ENCODE measurements at regions not wholly inside any gene's neighbourhood (a gene's known extent, or its start where the extent isn't known, plus 50 kb on each side); places are given as distances from the start of the nearest gene placed in this dataset.
"Not testable (repeated sequence)": the region's sequence is repeated elsewhere in the genome, so short reads cannot be mapped to it uniquely, and the experiment has no call there.

GRCh38 chr6:771683-772082, 78.7 kb upstream of the EXOC2 start:
- not testable (repeated sequence) for DNase-seq (ENCODE audit: low spot score)

DNA sequence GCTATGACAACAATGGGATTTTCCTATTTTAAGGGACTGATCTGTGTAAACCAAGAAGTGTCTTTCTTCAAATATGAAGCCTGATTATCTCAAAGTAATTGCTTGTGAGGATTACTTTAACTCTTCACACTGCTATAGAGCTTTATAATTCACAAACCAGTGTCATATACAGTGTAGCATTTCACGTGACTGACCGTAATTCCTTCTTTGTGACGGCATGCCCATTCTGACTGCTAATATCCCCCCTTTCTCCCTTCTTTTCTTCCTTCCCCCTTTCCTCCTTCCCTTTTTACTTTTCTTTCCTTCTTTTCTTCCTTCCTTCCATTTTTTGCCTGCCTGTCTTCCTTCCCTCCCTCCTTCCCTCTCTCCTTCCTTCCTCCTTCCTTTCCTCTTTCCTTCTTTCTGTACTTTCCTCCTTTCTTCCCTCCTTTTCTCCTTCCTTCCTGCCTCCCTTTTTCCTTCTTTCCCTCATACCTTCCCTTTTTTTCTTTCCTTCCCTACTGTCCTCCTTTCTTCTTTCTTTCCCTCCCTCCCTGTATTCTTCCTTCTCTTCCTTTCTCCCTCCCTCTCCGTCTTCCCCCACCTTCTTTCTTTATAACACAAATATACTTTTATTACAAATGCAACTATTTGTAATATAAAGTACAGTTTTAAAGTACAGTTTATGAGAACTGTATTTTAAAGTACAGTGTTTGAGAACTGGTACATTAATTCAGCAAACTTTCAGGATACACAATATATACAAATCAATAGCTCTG, 75.0 kb upstream of the EXOC2 start:
- DNase-seq (ENCODE audit: low spot score): no peak

DNA sequence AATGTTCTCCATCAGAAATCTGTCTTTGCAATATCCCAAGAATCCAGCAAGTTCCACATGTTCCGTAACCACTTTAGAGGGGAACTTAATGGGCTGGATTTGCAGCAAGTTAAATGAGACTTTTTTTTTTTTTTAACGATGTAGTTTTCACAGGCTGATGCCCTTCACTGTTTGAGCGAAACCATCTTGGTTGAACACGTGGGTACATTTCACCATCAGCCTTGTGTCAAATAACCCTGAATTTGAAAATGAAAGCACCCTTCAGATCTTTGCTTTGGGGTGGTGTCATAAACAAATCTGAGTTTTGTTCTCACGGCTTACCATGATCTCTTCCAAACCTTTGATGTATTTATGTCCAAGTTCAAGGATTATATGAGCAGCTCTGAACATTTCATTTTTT, 73.7 kb upstream of the EXOC2 start:
- DNase-seq (ENCODE audit: low spot score): peak; percentile 10

DNA sequence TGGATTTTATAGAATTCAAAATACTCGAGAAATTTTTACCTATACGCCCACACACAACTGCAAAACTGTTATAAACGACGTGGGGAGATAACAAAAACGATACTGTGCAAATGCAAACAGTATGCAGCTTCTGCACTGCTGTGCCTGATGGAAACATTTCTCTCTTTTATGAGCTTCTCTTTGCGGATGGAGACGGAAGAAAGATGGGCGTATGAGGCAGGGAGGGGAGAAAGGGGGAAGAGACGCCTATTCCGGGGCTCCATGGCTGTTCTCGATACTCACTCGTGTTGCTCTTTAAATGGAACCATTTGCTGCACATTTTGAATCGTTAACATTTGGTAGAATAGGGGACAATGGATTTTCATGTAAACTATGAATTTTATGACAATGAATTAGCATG, 69.1 kb upstream of the EXOC2 start:
- DNase-seq (ENCODE audit: low spot score): no peak

DNA sequence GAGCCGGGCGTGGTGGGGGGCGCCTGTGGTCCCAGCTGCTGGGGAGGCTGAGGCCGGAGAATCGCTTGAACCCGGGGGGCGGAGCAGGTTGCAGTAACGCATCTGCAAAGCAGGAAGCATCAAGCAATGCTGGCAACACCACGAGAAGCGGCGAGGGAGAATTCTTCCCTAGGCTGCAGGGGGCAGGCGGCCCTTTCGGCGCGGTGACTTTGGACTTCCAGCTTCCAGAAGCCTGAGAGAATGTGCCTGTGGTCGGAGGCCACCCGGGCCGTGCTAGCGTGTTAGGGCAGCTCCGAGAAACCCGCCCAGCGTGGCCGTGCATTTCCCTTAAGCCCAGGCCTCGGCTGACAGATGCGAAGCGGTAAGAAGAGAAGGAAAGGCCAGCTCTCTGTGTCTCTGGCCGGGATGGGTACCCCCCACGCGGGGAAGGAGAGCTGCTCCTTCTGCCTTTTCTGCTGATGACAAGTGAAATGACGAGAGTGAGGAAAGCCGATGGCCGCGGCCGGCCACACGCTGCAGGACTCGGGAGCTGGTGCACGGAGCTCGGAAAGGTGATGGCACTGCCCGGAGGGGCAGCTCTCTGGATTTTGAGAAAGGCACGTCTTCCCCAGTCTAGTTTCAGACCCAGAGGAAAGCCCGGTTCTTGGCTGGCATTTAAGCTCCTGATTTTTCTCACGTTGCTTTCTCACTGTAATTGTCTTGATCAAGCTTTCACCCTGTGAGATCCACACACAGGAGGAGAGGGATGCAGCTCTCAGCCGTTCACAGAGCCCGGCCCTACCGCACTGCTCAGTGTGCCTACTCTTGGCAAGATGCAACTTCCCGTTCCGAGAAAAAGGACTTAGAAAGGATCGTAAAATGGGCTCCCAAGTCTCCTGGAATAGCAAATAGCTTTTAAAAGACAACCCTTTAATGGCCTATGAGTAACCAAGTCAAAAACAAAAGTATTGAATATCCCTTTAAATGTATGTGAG, 68.3 kb upstream of the EXOC2 start:
- no peak for DNase-seq (ENCODE audit: low spot score)

DNA sequence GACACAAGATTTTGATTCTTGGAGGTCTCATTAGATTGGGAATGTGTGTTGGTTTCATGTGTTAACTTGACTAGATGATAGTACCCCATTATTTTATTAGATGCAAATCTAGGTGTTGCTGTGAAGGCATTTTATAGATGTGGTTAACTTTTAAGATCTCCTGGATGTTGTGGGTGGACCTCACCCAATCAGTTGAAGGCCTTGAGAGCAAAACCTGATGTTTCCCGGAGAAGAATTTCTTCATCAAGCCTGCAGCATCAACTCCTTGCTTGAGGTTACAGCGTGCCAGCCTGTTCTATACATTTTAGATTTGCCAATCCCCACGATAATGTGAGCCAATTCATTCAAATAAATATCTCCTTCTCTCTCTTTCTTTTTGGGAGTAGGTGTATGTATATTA, 66.8 kb upstream of the EXOC2 start:
- no peak for DNase-seq (ENCODE audit: low spot score)

DNA sequence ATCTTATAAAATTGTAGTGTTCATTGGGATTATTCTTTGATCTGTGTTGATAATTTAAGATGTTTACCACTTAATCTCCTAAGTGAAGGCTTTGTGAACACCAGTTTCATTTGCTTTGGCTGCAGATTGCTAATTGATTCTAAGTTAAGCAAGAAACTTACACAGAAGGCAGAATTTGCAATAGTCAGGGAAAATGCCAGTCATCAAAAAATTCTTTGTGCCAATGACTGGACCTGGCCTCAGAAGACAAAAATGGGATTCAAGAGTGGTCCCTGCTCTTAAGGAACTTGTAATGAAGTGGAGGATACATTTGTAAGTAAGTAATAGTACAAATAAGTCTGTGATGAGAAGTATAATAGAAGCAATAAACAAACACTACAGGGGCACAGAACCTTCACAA, 63.3 kb upstream of the EXOC2 start:
- no peak for DNase-seq (ENCODE audit: low spot score)

- DNase-seq (ENCODE audit: low spot score): no peak
Observed at GRCh38 chr6:754202-754601, 61.3 kb upstream of the EXOC2 start.

DNA sequence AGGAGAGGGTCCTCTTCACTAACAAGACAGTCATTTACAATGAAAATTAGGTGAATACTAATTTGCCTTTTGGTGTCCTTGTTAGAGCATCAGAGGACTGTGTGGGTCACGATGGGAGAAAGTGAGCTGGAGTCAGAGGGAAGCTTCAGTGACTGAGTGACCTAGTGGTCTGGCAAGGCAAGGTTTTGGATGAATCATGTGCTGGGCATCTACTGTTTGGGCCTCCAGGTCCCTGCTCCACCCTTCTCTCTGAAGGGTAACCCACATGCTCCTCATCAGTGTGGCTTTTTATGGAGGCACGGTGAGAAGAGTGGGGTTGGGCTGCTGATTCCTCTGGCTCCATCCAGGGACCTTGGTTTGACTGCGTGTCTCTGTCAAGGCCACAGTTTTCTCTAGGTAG, 60.5 kb upstream of the EXOC2 start:
- no peak for DNase-seq (ENCODE audit: low spot score)

GRCh38 chr6:752438-752837, 59.5 kb upstream of the EXOC2 start:
- no peak for DNase-seq (ENCODE audit: low spot score)

DNA sequence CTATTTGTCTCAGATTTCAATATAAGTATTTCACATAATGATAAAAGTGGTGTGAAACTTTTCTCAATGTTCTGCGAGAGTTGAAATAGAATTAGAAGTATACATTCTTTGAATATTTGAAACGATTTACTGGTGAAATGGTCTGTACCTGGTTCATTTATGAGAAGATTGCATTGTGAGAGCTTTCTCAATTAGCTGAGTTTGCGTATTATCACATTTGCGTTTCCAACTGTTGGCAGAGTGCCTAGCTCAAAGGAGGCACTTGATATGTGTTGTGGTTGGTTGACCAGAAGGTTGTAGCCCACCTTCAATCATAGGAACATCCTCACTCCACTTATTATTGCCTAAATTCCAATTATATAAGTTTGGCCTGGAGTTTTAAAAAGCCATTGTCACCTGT, 58.8 kb upstream of the EXOC2 start:
- no peak for DNase-seq (ENCODE audit: low spot score)

GRCh38 chr6:747921-748320, 55.0 kb upstream of the EXOC2 start:
- DNase-seq (ENCODE audit: low spot score): no peak

DNA sequence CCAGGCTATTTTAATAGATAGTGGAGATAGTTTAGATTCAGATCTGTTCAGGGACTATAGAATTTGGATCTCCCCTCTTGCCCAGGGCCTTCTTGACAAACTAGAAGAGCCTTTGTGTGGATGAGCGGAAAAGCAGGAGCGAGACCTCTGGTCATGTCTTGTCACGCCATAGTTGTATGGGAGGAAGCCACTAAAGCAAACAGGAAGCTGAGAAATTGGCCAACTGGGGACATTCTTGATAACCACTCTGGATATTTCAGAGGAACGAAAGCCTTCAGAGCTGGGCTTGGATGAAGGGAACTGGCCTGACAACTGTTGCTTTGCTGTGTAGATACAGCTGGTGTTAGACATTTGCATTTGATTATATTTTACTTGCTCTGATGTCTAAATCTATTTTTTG, 54.1 kb upstream of the EXOC2 start:
- DNase-seq (ENCODE audit: low spot score): no peak

- DNase-seq (ENCODE audit: low spot score): no peak
Observed at GRCh38 chr6:744666-745353, 51.9 kb upstream of the EXOC2 start.

DNA sequence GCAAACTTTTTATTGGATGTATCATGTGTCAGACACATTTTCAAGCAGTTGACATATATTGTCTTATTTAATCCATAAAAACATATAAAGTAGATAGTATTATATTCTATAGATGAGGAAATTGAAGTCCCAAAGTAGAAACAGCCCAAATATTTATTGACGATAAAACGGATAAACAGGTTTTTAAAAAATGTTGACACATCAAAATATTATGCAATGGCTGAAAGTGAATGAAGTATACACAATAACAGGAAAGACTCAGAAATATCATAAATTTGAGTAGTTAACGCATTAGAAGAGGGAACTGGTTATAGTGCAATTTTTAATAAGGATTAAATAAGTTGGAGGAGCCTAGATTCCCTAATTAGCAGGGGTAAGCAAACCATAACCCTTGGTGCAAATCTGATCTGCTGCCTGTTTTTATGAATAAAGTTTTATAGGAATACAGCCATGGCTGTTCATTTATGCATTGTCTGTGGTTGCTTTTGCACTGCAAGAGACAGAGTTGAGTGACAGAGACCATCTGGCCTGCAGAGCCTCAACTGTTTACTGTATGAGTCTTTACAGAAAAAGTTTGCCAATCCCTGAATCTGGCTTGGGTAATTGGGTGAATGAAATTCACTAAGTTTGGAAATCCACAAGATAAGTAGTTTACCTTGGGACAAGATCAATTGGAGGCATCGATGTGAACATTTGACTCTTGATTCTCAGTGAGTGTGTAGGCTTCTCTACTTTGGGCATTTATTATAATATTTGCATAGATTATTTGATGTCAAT, 50.6 kb upstream of the EXOC2 start:
- DNase-seq (ENCODE audit: low spot score): no peak
